Ascending aorta (tissue), 2 donors: ENCODE measurements at regions not wholly inside any gene's neighbourhood (a gene's known extent, or its start where the extent isn't known, plus 50 kb on each side); places are given as distances from the start of the nearest gene placed in this dataset.
A peak's percentile ranks its signal among the peaks of the same experiment; 100 is the strongest.

ENCODE experiments used
- DNase-seq, 2 donors: peaks; one replicate each; pipeline ENCODE4 v3.0.0-alpha.2; 2019; ENCODE audit warnings: low spot score in 2 of 2
- H3K27ac ChIP-seq, 2 donors: fragments of 200-600 bp; sonication (generic); one replicate each; pipeline ENCODE4 v1.5.1; 2016 to 2017; ENCODE audit warnings: mild to moderate bottlenecking in 1 of 2
- H3K27me3 ChIP-seq: fragments of 200-600 bp; sonication (generic); one replicate; pipeline ENCODE4 v1.5.1; 2017
- H3K36me3 ChIP-seq, 2 donors: fragments of 200-600 bp; sonication (generic); one replicate each; pipeline ENCODE4 v1.5.1; 2016
- H3K4me1 ChIP-seq, 2 donors: fragments of 200-600 bp; sonication (generic); one replicate each; pipeline ENCODE4 v1.5.1; 2016 to 2017; ENCODE audit warnings: mild to moderate bottlenecking in 1 of 2
- H3K4me3 ChIP-seq, 2 donors: fragments of 200-600 bp; sonication (generic); one replicate each; pipeline ENCODE4 v1.5.1; 2016 to 2017; ENCODE audit warnings: mild to moderate bottlenecking in 1 of 2
- H3K9me3 ChIP-seq, 2 donors: fragments of 200-600 bp; sonication (generic); one replicate each; pipeline ENCODE4 v1.5.1; 2016
- CTCF ChIP-seq, 3 experiments: fragments of 200-600 bp in 2 of 3; fragments of 450-650 bp in 1 of 3; sonication (generic) in 2 of 3; IDR thresholded peaks; one replicate each; pipeline ENCODE4 v1.5.1; 2016 to 2019; ENCODE audit warnings: antibody characterized with exemption in 3 of 3, mild to moderate bottlenecking in 1 of 3, moderate library complexity in 1 of 3
- intact Hi-C: fragments of 100-400 bp; cut with DNase I; formaldehyde crosslinking; loops from one replicate; pipeline ENCODE4 v1.15.1; 2023

DNA sequence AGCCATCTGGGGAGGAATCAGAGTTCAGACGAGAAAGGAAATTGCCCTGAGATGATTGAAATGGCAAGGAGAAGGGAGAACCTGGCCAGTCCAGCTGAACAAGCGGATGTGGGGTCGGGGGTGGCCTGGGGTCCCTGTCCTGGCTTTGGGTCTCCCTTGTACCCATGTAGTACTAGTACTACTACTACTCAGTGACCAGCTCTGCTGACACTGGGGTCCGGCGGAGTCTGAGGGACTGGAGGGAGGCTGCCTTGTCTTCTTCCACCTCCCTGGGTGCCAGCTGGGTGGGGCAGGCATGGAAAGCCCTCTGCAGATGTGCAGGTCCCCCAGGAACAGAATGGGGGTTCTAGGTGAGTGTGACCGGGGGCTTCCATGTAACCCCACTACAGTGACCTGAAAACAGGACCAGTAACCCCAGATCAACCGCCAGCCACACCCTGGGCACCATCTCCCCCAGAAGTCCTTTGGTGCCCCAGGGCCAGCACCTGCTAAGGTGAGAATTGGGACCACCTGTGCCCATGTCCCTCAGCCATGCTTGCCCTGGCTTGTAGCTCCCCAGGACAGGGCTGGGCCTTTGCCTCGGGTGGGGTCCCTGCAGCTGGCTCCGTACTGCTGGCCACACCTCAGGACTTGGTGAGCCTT lies 89.1 kb upstream of the COL5A1 start:
- intact Hi-C loops, result loop anchor here (5.0 kb wide), 1 partner anchor 75 kb away; no protein-coding TSS in a partner anchor
- no peaks in the 10 kb centered on the region for H3K36me3 ChIP-seq
- TF ChIP-seq CTCF (IDR thresholded peaks at IDR 0.05), result no peak
- peak overlapping the region; percentile 66 to 70 for H3K27ac ChIP-seq
- H3K4me1 ChIP-seq, result peaks cover 7 to 24% of the 10 kb centered on the region in 2 donors
- H3K9me3 ChIP-seq, result no peaks in the 10 kb centered on the region
- no peak for DNase-seq
- no peak overlapping the region for H3K4me3 ChIP-seq
- no peaks in the 10 kb centered on the region for H3K27me3 ChIP-seq

DNA sequence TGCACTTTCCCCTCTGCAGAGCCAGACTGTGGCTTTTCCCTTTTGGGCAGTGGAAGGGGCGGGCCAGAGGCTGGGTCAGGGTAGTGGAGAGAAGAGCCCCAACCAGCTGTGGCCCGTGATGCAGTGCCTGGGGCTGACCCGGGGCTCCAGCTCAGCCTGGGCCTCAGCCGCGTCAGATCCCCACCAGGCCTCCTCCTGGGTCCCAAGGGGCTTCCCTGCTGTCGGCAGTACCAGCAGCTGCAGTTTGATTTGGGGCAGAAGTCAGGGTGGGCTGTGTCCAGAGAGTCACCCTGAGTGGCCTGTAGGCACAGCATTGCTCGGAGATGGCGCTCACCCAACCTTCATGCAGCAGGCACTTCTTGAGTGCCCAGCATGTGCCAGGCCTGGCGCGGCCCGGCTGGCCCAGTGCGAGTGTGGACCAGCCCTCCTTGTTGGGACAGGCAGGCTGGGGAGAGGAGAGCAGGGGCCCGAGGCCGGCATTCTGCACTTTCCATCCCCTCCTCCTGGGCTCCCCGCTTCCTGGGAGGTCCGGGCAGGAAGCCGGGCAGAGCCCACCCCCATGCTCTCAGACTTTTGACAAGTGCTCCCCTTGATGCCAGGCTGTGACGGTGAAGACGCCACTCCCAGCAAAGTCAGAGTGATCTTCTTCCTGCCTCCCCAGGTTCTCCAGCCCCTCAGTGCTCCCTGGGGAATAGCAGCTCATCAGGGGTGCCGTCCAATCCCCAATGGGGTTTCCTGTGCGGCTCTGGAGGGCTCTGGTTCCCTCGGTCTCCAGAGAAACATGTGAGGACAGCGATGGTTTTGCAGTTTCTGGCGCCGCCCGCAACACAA lies 88.3 kb upstream of the COL5A1 start:
- H3K4me1 ChIP-seq, result peaks cover 7 to 24% of the 10 kb centered on the region in 2 donors
- H3K4me3 ChIP-seq, result no peak overlapping the region
- no peaks in the 10 kb centered on the region for H3K27me3 ChIP-seq
- peak overlapping the region in 1 of 2 donors; percentile 70 for H3K27ac ChIP-seq
- DNase-seq, result peak in 1 of 2 donors; percentile 5
- TF ChIP-seq CTCF (IDR thresholded peaks at IDR 0.05), result no peak
- H3K36me3 ChIP-seq, result no peaks in the 10 kb centered on the region
- no peaks in the 10 kb centered on the region for H3K9me3 ChIP-seq
- intact Hi-C loops, result loop anchor here (5.0 kb wide), 1 partner anchor 76 kb away; no protein-coding TSS in a partner anchor

GRCh38 chr9:134553996-134554372 lies 87.6 kb upstream of the COL5A1 start:
- intact Hi-C loops, result loop anchor here (5.0 kb wide), 1 partner anchor 77 kb away; no protein-coding TSS in a partner anchor
- peaks cover 7 to 24% of the 10 kb centered on the region in 2 donors for H3K4me1 ChIP-seq
- no peak overlapping the region for H3K27ac ChIP-seq
- no peaks in the 10 kb centered on the region for H3K9me3 ChIP-seq
- no peak for DNase-seq
- no peaks in the 10 kb centered on the region for H3K27me3 ChIP-seq
- H3K36me3 ChIP-seq, result no peaks in the 10 kb centered on the region
- no peak for TF ChIP-seq CTCF (IDR thresholded peaks at IDR 0.05)
- H3K4me3 ChIP-seq, result no peak overlapping the region

GRCh38 chr9:134554373-134555093 lies 87.1 kb upstream of the COL5A1 start:
- Histone ChIP-seq H3K27ac (no peak overlapping the region), H3K4me3 (no peak overlapping the region), H3K9me3 (no peaks in the 10 kb centered on the region), H3K27me3 (no peaks in the 10 kb centered on the region), H3K36me3 (no peaks in the 10 kb centered on the region), H3K4me1 (peaks cover 7 to 24% of the 10 kb centered on the region in 2 donors)
- no peak for DNase-seq
- intact Hi-C loops, result loop anchor here (5.0 kb wide), 1 partner anchor 77 kb away; no protein-coding TSS in a partner anchor
- no peak for TF ChIP-seq CTCF (IDR thresholded peaks at IDR 0.05)

DNA sequence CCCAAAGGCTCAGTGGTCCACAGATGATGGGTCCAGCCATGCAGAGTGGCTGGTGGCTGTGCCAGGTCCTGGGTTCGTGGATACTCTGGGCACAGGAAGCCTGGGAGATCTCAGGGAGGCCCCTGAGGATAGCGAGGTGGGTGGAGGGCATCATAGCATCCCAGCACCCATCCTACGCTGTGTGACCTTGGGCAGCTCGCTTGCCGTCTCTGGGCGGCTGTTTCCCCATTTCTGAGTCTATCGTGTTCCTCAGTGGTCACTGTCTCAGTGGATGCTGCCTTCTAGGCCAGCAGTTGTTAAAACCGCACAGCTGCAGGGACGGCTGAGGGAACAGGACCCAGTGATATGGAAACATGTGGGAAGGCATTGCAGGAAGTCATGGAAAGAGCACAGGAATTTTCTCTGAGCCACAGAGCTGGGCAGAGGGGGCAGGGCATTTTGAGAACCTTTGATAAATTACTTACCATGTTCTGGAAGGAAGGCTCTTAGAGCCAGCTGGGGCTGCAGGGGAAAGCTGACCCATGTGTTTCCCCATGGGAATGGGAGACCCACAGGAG lies 86.4 kb upstream of the COL5A1 start:
- H3K4me1 ChIP-seq, result peaks cover 7 to 24% of the 10 kb centered on the region in 2 donors
- H3K9me3 ChIP-seq, result no peaks in the 10 kb centered on the region
- H3K27ac ChIP-seq, result no peak overlapping the region
- no peaks in the 10 kb centered on the region for H3K36me3 ChIP-seq
- TF ChIP-seq CTCF (IDR thresholded peaks at IDR 0.05), result no peak
- no peak overlapping the region for H3K4me3 ChIP-seq
- no peaks in the 10 kb centered on the region for H3K27me3 ChIP-seq
- intact Hi-C loops, result no loop called here
- DNase-seq, result no peak
